Astrocyte (in vitro differentiated cells and primary cell): ENCODE measurements at regions not wholly inside any gene's neighbourhood (a gene's known extent, or its start where the extent isn't known, plus 50 kb on each side); places are given as distances from the start of the nearest gene placed in this dataset.

ENCODE experiments used
- CTCF ChIP-seq: IDR thresholded peaks from 2 replicates; pipeline ENCODE4 v1.5.1; 2011; ENCODE audit warnings: low read depth, mild to moderate bottlenecking, inconsistent platforms, low read length, moderate library complexity; ENCODE audit not compliant: insufficient read depth
- EZH2 ChIP-seq: IDR thresholded peaks from 2 replicates; pipeline ENCODE4 v1.6.1; 2012; ENCODE audit warnings: mild to moderate bottlenecking, low read length, inconsistent platforms; ENCODE audit not compliant: insufficient read depth

- no peak for TF ChIP-seq EZH2
- TF ChIP-seq CTCF = no peak
These were observed 1474.3 kb downstream of the UQCRFS1 start for GRCh38 chr19:27738569-27739193.
